ENCODE measurements at regions not wholly inside any gene's neighbourhood (a gene's known extent, or its start where the extent isn't known, plus 50 kb on each side); places are given as distances from the start of the nearest gene placed in this dataset.

- WGBS, 2 donors: 89% methylated on average over 9 of the region's 9 CpGs
- DNase-seq (ENCODE audit: low spot score in 2 of 2): peak in 1 of 2 donors; percentile 7
- no peak overlapping the region for H3K4me3 ChIP-seq (ENCODE audit: low read depth, poor library complexity, severe bottlenecking)
- intact Hi-C loops (cut with DNase I; ENCODE audit: low total_unique reads): no loop called here
- TF ChIP-seq POLR2A (IDR thresholded peaks at IDR 0.05): no peak
- TF ChIP-seq, protein P1, sequence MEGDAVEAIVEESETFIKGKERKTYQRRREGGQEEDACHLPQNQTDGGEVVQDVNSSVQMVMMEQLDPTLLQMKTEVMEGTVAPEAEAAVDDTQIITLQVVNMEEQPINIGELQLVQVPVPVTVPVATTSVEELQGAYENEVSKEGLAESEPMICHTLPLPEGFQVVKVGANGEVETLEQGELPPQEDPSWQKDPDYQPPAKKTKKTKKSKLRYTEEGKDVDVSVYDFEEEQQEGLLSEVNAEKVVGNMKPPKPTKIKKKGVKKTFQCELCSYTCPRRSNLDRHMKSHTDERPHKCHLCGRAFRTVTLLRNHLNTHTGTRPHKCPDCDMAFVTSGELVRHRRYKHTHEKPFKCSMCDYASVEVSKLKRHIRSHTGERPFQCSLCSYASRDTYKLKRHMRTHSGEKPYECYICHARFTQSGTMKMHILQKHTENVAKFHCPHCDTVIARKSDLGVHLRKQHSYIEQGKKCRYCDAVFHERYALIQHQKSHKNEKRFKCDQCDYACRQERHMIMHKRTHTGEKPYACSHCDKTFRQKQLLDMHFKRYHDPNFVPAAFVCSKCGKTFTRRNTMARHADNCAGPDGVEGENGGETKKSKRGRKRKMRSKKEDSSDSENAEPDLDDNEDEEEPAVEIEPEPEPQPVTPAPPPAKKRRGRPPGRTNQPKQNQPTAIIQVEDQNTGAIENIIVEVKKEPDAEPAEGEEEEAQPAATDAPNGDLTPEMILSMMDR (IDR thresholded peaks at IDR 0.05): no peak
Measured at GRCh38 chrX:542179-542578, 88.4 kb upstream of the SHOX start.

DNA sequence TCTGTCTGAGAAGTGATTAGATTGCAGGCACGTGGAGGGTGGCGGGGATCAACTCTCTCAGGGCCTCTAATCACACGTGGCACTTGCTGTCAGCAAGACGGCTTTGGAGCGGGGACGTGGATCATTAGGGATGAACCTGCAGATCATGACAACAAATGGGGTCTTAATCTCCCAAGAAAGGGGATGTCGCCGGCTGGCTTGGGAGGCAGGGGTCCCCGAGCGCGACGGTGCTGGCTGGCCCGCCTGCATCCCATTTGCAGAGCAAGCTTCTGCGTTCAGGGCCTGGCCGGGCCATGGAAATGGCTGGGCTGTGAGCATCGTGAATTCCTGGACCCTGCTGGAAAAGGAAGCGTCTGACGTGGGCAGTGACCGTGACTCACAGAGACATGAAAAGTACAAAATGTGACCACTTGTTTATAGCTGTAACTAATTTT is 85.1 kb upstream of the SHOX start:
- intact Hi-C loops (cut with DNase I; ENCODE audit: low total_unique reads): no loop called here
- DNase-seq (ENCODE audit: low spot score in 2 of 2): peak; percentile 23 to 64
- WGBS, 2 donors: 34 to 37% methylated on average over 17 to 19 of the region's 19 CpGs
- TF ChIP-seq, protein P1 (IDR thresholded peaks at IDR 0.05): no peak
- no peak for TF ChIP-seq POLR2A (IDR thresholded peaks at IDR 0.05)
- H3K4me3 ChIP-seq (ENCODE audit: low read depth, poor library complexity, severe bottlenecking): no peak overlapping the region

DNA sequence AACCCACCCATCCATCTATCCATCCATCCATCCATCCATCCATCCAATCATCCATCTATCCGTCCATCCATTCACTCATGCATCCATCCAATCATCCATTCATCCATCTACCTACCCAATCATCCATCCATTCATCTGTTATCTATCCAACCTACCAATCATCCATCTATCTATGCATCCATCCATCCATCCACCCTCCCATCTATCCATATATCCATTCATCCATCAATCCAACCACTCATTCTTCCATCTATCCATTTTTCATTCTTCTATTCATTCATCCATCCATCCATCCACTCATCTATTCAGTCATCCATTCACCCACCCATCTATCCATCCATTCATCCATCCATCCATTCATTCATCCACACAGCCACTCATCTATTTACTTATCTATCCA is 80.1 kb upstream of the SHOX start:
- intact Hi-C loops (cut with DNase I; ENCODE audit: low total_unique reads): no loop called here
- DNase-seq (ENCODE audit: low spot score in 2 of 2): no peak
- no peak for TF ChIP-seq POLR2A (IDR thresholded peaks at IDR 0.05)
- TF ChIP-seq, protein P1 (IDR thresholded peaks at IDR 0.05): no peak
- no peak overlapping the region for H3K4me3 ChIP-seq (ENCODE audit: low read depth, poor library complexity, severe bottlenecking)
- 88% methylated on average over 1 of the region's 1 CpG for WGBS, 2 donors

DNA sequence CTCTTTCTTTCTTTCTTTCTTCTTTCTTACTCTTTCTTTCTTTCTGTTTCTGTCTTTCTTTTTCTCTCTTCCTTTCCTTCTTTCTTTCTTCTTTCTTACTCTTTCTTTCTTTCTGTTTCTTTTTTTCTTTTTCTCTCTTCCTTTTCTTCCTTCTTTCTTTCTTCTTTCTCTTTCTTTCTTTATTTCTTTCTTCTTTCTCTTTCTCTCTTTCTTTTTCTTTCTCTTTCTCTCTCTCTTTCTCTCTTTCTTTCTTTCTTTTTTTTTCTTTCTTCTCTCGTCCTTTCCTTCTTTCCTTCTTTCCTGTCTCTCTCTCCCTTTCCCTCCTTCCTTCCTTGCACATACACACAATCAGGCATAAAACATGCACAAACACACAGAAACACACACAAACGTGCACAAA is 79.3 kb upstream of the SHOX start:
- H3K4me3 ChIP-seq (ENCODE audit: low read depth, poor library complexity, severe bottlenecking): no peak overlapping the region
- intact Hi-C loops (cut with DNase I; ENCODE audit: low total_unique reads): no loop called here
- no peak for DNase-seq (ENCODE audit: low spot score in 2 of 2)
- no peak for TF ChIP-seq POLR2A (IDR thresholded peaks at IDR 0.05)
- TF ChIP-seq, protein P1 (IDR thresholded peaks at IDR 0.05): no peak
- whole genome bisulfite sequencing, 2 donors: 79 to 81% methylated on average over 2 of the region's 2 CpGs

DNA sequence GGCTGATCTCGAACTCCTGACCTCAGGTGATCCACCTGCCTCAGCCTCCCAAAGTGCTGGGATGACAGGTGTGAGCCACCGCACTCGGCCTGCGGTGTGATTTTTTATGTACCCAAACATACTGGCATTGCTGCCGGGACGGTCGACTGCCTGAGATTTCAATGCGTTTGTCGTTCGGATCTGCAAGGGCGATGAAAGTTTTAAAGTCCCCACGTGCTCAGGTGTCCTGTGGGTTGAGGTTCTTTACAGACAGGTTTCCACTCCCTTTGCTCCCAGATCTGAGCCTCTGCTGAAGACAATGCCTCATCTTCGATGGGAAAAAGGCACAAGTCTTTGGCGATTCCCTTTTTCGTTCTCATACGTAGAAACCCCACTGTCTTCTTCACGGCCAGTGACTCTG is 78.1 kb upstream of the SHOX start:
- no peak overlapping the region for H3K4me3 ChIP-seq (ENCODE audit: low read depth, poor library complexity, severe bottlenecking)
- TF ChIP-seq, protein P1 (IDR thresholded peaks at IDR 0.05): no peak
- 91 to 93% methylated on average over 17 of the region's 17 CpGs for WGBS, 2 donors
- no peak for DNase-seq (ENCODE audit: low spot score in 2 of 2)
- intact Hi-C loops (cut with DNase I; ENCODE audit: low total_unique reads): no loop called here

- no peak for DNase-seq (ENCODE audit: low spot score in 2 of 2)
- intact Hi-C loops (cut with DNase I; ENCODE audit: low total_unique reads): no loop called here
- WGBS, 2 donors: 82 to 87% methylated on average over 21 of the region's 21 CpGs
- TF ChIP-seq, protein P1 (IDR thresholded peaks at IDR 0.05): no peak
- no peak for TF ChIP-seq POLR2A (IDR thresholded peaks at IDR 0.05)
- H3K4me3 ChIP-seq (ENCODE audit: low read depth, poor library complexity, severe bottlenecking): no peak overlapping the region
Measured at GRCh38 chrX:554271-554670, 76.3 kb upstream of the SHOX start.

All from lower leg skin (tissue), 4 donors.